Right lobe of liver (tissue), 4 donors: ENCODE measurements at regions not wholly inside any gene's neighbourhood (a gene's known extent, or its start where the extent isn't known, plus 50 kb on each side); places are given as distances from the start of the nearest gene placed in this dataset.
"Not testable (repeated sequence)": the region's sequence is repeated elsewhere in the genome, so short reads cannot be mapped to it uniquely, and the experiment has no call there.

ENCODE experiments used
- POLR2A ChIP-seq: fragments of 450-650 bp; IDR thresholded peaks from one replicate; pipeline ENCODE4 v1.6.1; 2017; ENCODE audit warnings: antibody characterized with exemption, mild to moderate bottlenecking
- TF ChIP-seq, protein P1 (sequence below), 4 donors: fragments of 200-600 bp in 3 of 4; fragments of 450-650 bp in 1 of 4; IDR thresholded peaks; one replicate each; pipeline versions ENCODE4 v1.5.1 to v1.8.0; 2016 to 2022; ENCODE audit warnings: antibody characterized with exemption in 4 of 4, mild to moderate bottlenecking in 2 of 4
- donor health status: DM: no; HTN: no; CAD: no.
- donor health status: DM: no; HTN: no; CAD: no.
- donor health status: DM: no; HTN: yes; CAD: no.

DNA sequence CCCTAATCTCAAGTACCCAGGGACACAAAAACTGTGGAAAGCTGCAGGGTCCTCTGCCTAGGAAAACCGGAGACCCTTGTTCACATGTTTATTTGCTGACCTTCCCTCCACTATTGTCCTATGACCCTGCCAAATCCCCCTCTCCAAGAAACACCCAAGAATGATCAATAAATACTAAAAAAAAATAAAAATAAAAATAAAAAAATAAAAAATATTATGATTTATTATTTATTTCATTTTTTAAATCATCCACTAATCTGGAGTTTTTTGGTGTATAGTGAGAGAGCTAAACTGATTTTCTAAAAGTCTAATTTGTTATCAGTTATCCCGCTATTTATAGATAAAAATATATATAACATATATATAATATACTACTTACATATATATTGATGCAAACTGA lies 360.6 kb downstream of the ZBBX start:
- TF ChIP-seq, protein P1, sequence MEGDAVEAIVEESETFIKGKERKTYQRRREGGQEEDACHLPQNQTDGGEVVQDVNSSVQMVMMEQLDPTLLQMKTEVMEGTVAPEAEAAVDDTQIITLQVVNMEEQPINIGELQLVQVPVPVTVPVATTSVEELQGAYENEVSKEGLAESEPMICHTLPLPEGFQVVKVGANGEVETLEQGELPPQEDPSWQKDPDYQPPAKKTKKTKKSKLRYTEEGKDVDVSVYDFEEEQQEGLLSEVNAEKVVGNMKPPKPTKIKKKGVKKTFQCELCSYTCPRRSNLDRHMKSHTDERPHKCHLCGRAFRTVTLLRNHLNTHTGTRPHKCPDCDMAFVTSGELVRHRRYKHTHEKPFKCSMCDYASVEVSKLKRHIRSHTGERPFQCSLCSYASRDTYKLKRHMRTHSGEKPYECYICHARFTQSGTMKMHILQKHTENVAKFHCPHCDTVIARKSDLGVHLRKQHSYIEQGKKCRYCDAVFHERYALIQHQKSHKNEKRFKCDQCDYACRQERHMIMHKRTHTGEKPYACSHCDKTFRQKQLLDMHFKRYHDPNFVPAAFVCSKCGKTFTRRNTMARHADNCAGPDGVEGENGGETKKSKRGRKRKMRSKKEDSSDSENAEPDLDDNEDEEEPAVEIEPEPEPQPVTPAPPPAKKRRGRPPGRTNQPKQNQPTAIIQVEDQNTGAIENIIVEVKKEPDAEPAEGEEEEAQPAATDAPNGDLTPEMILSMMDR (IDR thresholded peaks at IDR 0.05) = not testable (repeated sequence)
- TF ChIP-seq POLR2A = not testable (repeated sequence)
